CD4-positive, CD25-positive, alpha-beta regulatory T cell (primary cell): ENCODE measurements at regions not wholly inside any gene's neighbourhood (a gene's known extent, or its start where the extent isn't known, plus 50 kb on each side); places are given as distances from the start of the nearest gene placed in this dataset.

Source experiments
- ATAC-seq, 2 donors: fragments of 150-1000 bp; cut with Tn5 transposase; one replicate each; pipeline ENCODE4 v1.10.0; 2021; ENCODE audit warnings: low read depth in 2 of 2, moderate number of reproducible peaks in 2 of 2, moderate library complexity in 1 of 2
- DNase-seq, 3 donors: peaks; one replicate each; pipeline versions ENCODE4 v3.0.0 to v3.0.0-alpha.2; 2012 to 2022; ENCODE audit warnings: mixed read lengths in 1 of 3
- H3K27ac ChIP-seq: one replicate; pipeline ENCODE4 v1.7.0; 2013; ENCODE audit warnings: mild to moderate bottlenecking, low read length; ENCODE audit not compliant: insufficient read depth, poor library complexity, severe bottlenecking
- H3K27me3 ChIP-seq: one replicate; pipeline ENCODE4 v1.7.0; 2013; ENCODE audit warnings: low read length; ENCODE audit not compliant: control insufficient read depth, insufficient read depth
- H3K36me3 ChIP-seq: one replicate; pipeline ENCODE4 v1.7.0; 2013; ENCODE audit warnings: mild to moderate bottlenecking, low read length, moderate library complexity; ENCODE audit not compliant: control insufficient read depth, insufficient read depth
- H3K4me1 ChIP-seq: 2 replicates; pipeline ENCODE4 v1.7.0; 2013; ENCODE audit warnings: mild to moderate bottlenecking, low read length; ENCODE audit not compliant: insufficient read depth, control insufficient read depth, poor library complexity, severe bottlenecking
- H3K4me3 ChIP-seq: one replicate; pipeline ENCODE4 v1.7.0; 2013; ENCODE audit warnings: low read depth, mild to moderate bottlenecking, low read length, moderate library complexity
- H3K9me3 ChIP-seq, 2 experiments: 1 replicate in 1 of 2; 2 replicates in 1 of 2; pipeline ENCODE4 v1.7.0; 2013; ENCODE audit warnings: low read length in 2 of 2, mild to moderate bottlenecking in 1 of 2, moderate library complexity in 1 of 2; ENCODE audit not compliant: control insufficient read depth in 2 of 2
- H3K27ac Mint-ChIP-seq, 3 donors: one replicate each; pipeline ENCODE4 v1.8.0; 2020 to 2022; ENCODE audit warnings: mild to moderate bottlenecking in 3 of 3, mixed read lengths in 3 of 3, moderate library complexity in 2 of 3
- H3K27me3 Mint-ChIP-seq: one replicate; pipeline ENCODE4 v1.8.0; 2022; ENCODE audit warnings: mild to moderate bottlenecking, mixed read lengths
- H3K36me3 Mint-ChIP-seq: one replicate; pipeline ENCODE4 v1.8.0; 2020; ENCODE audit warnings: mixed read lengths
- H3K4me1 Mint-ChIP-seq, 4 donors: one replicate each; pipeline ENCODE4 v1.8.0; 2020 to 2022; ENCODE audit warnings: mixed read lengths in 4 of 4, mild to moderate bottlenecking in 1 of 4
- H3K4me3 Mint-ChIP-seq, 4 donors: one replicate each; pipeline ENCODE4 v1.8.0; 2020 to 2022; ENCODE audit warnings: mild to moderate bottlenecking in 4 of 4, mixed read lengths in 4 of 4, moderate library complexity in 3 of 4
- H3K9me3 Mint-ChIP-seq, 7 donors: one replicate each; pipeline ENCODE4 v1.8.0; 2020 to 2022; ENCODE audit warnings: mixed read lengths in 7 of 7, mild to moderate bottlenecking in 3 of 7, moderate library complexity in 2 of 7

DNA sequence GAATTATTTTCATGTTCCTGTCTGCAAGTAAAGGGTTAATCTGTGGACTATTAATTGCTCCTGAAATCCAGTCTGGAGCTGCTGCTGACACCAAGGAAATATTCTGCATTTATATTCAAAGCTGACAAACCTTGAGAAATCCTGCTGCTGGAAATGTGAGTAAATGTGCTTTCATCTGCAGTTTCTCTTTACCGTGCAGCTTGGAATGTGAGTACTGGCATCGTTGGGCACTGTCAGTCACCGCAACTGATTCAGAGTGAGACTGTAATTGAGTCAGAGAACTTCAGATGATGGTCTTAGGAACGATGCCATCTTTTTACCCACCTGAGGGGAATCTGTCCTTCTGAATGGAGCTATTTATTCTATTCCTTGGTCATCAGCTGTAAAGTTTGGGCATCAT lies 420.6 kb downstream of the SIPA1L2 start:
- H3K4me1 Mint-ChIP-seq, result no peaks in the 10 kb centered on the region
- no peak overlapping the region for H3K4me3 Mint-ChIP-seq
- no peaks in the 10 kb centered on the region for H3K27me3 Mint-ChIP-seq
- Histone ChIP-seq H3K4me3 (no peak overlapping the region), H3K27me3 (no peaks in the 10 kb centered on the region), H3K36me3 (no peaks in the 10 kb centered on the region), H3K27ac (no peak overlapping the region), H3K4me1 (no peaks in the 10 kb centered on the region), H3K9me3 (no peaks in the 10 kb centered on the region)
- H3K27ac Mint-ChIP-seq, result no peak overlapping the region
- DNase-seq, result no peak
- no peak for ATAC-seq
- H3K36me3 Mint-ChIP-seq, result no peaks in the 10 kb centered on the region
- H3K9me3 Mint-ChIP-seq, result peaks cover 0 to 2% (median 0%) of the 10 kb centered on the region in 7 donors

- H3K27ac Mint-ChIP-seq, result no peak overlapping the region
- H3K9me3 Mint-ChIP-seq, result peaks cover 0 to 9% (median 2%) of the 10 kb centered on the region in 7 donors
- H3K4me1 Mint-ChIP-seq, result no peaks in the 10 kb centered on the region
- no peaks in the 10 kb centered on the region for H3K36me3 Mint-ChIP-seq
- no peaks in the 10 kb centered on the region for H3K36me3 ChIP-seq
- H3K27me3 ChIP-seq, result no peaks in the 10 kb centered on the region
- DNase-seq, result no peak
- H3K27ac ChIP-seq, result no peak overlapping the region
- H3K4me3 Mint-ChIP-seq, result no peak overlapping the region
- H3K4me1 ChIP-seq, result no peaks in the 10 kb centered on the region
- no peaks in the 10 kb centered on the region for H3K9me3 ChIP-seq
- no peak for ATAC-seq
- no peaks in the 10 kb centered on the region for H3K27me3 Mint-ChIP-seq
- no peak overlapping the region for H3K4me3 ChIP-seq
Measured at GRCh38 chr1:232207073-232207866, 422.7 kb downstream of the SIPA1L2 start.

DNA sequence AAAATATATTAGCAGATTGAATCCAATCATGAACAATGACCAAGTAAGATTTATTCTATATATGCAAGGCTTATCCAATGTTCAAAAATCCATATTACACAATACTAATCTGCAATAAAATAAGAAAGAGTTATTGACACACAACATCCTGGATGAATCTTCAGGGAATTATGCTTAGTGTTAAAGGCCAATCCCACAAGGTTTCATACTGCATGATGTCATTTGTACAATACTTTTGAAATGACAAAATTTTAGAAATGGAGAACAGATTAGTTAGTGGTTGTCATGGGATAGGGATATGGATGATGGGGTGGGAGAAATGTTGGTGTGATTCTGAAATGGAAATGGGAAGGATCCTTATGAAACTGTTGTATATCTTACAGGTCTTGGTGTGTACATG lies 425.7 kb downstream of the SIPA1L2 start:
- Mint-ChIP-seq H3K4me1 (no peaks in the 10 kb centered on the region), H3K27ac (no peak overlapping the region), H3K27me3 (peaks cover 6% of the 10 kb centered on the region), H3K9me3 (peaks cover 0 to 23% (median 1%) of the 10 kb centered on the region in 7 donors), H3K4me3 (no peak overlapping the region), H3K36me3 (no peaks in the 10 kb centered on the region)
- H3K36me3 ChIP-seq, result no peaks in the 10 kb centered on the region
- H3K4me1 ChIP-seq, result no peaks in the 10 kb centered on the region
- ATAC-seq (no peak), DNase-seq (no peak)
- H3K9me3 ChIP-seq, result no peaks in the 10 kb centered on the region
- no peak overlapping the region for H3K4me3 ChIP-seq
- H3K27me3 ChIP-seq, result no peaks in the 10 kb centered on the region
- H3K27ac ChIP-seq, result no peak overlapping the region

DNA sequence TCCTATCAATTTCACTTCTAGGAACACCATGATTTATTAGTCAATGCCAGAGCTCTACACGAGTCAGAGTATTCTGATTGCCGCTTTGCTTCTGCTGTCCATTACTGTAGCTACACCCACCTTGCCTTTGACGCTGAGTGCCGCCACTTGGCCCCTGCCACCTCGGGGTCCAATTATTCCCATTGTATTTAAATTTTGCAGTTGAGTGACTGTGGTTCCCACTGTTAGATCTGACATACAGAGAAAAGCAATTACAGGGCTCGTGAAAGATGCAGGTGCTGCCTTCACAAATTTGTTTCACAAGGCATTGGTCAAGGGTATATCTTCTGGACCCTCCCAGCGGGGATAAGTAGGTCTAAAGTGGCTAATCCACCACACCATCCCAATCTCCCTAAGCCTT lies 428.9 kb downstream of the SIPA1L2 start:
- H3K4me3 ChIP-seq, result no peak overlapping the region

DNA sequence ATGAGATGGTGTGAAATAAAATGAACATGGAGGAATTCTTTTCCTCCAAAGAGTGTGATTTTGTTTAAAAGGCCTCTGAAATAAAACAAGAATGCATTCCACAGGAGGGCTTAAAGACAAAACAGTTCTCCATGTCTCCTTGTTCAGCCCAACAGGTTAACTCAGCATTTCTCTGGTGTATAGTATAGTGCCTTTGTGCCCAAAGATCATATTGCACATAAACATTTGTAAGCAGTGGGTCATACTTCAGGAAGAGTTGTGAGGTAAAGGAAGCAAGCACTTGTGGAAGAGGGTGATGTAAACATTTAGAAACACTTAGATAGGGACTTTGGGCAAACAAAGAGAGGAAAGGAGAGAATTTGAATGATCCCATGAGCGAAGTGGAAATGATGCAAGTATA lies 433.9 kb downstream of the SIPA1L2 start:
- Mint-ChIP-seq H3K27me3 (peaks cover 6% of the 10 kb centered on the region), H3K4me3 (no peak overlapping the region), H3K4me1 (no peaks in the 10 kb centered on the region), H3K9me3 (peaks cover 0 to 5% (median 1%) of the 10 kb centered on the region in 7 donors), H3K27ac (no peak overlapping the region), H3K36me3 (no peaks in the 10 kb centered on the region)
- H3K4me1 ChIP-seq, result no peaks in the 10 kb centered on the region
- H3K4me3 ChIP-seq, result no peak overlapping the region
- no peaks in the 10 kb centered on the region for H3K27me3 ChIP-seq
- ATAC-seq, result no peak
- H3K9me3 ChIP-seq, result no peaks in the 10 kb centered on the region
- no peak for DNase-seq
- H3K36me3 ChIP-seq, result no peaks in the 10 kb centered on the region
- no peak overlapping the region for H3K27ac ChIP-seq

More for the DNA sequence above, 428.9 kb downstream of the SIPA1L2 start:
- no peak overlapping the region for H3K27ac ChIP-seq
- Mint-ChIP-seq H3K9me3 (peaks cover 0 to 23% (median 2%) of the 10 kb centered on the region in 7 donors), H3K27ac (no peak overlapping the region), H3K27me3 (peaks cover 6% of the 10 kb centered on the region), H3K4me1 (no peaks in the 10 kb centered on the region), H3K4me3 (no peak overlapping the region), H3K36me3 (no peaks in the 10 kb centered on the region)
- DNase-seq, result no peak
- no peak for ATAC-seq
- H3K27me3 ChIP-seq, result no peaks in the 10 kb centered on the region
- H3K4me1 ChIP-seq, result no peaks in the 10 kb centered on the region
- H3K36me3 ChIP-seq, result no peaks in the 10 kb centered on the region
- no peaks in the 10 kb centered on the region for H3K9me3 ChIP-seq

- Histone ChIP-seq H3K4me1 (no peaks in the 10 kb centered on the region), H3K4me3 (no peak overlapping the region), H3K27me3 (peaks cover 3% of the 10 kb centered on the region), H3K9me3 (no peaks in the 10 kb centered on the region), H3K36me3 (no peaks in the 10 kb centered on the region), H3K27ac (no peak overlapping the region)
- Mint-ChIP-seq H3K36me3 (no peaks in the 10 kb centered on the region), H3K9me3 (peaks cover 0 to 5% (median 0%) of the 10 kb centered on the region in 7 donors), H3K27ac (no peak overlapping the region), H3K4me1 (no peaks in the 10 kb centered on the region), H3K4me3 (no peak overlapping the region), H3K27me3 (peaks cover 5% of the 10 kb centered on the region)
- DNase-seq (no peak), ATAC-seq (no peak)
Measured at GRCh38 chr1:232194424-232194823, 435.5 kb downstream of the SIPA1L2 start.

GRCh38 chr1:232193451-232193783 lies 436.5 kb downstream of the SIPA1L2 start:
- H3K27ac Mint-ChIP-seq, result peak overlapping the region in 1 of 3 donors; percentile 35
- H3K4me1 Mint-ChIP-seq, result no peaks in the 10 kb centered on the region
- DNase-seq (no peak), ATAC-seq (no peak)
- H3K27me3 Mint-ChIP-seq, result peaks cover 5% of the 10 kb centered on the region
- no peaks in the 10 kb centered on the region for H3K4me1 ChIP-seq
- H3K9me3 Mint-ChIP-seq, result peaks cover 0 to 3% (median 0%) of the 10 kb centered on the region in 7 donors
- no peak overlapping the region for H3K4me3 ChIP-seq
- no peaks in the 10 kb centered on the region for H3K36me3 Mint-ChIP-seq
- no peaks in the 10 kb centered on the region for H3K36me3 ChIP-seq
- no peaks in the 10 kb centered on the region for H3K9me3 ChIP-seq
- peaks cover 4% of the 10 kb centered on the region for H3K27me3 ChIP-seq
- H3K4me3 Mint-ChIP-seq, result no peak overlapping the region
- no peak overlapping the region for H3K27ac ChIP-seq

GRCh38 chr1:232192781-232193450 lies 437.0 kb downstream of the SIPA1L2 start:
- H3K27ac ChIP-seq, result no peak overlapping the region
- DNase-seq (no peak), ATAC-seq (no peak)
- no peaks in the 10 kb centered on the region for H3K36me3 ChIP-seq
- Mint-ChIP-seq H3K27me3 (peaks cover 5% of the 10 kb centered on the region), H3K36me3 (no peaks in the 10 kb centered on the region), H3K9me3 (peaks cover 0 to 3% (median 0%) of the 10 kb centered on the region in 7 donors), H3K27ac (peak overlapping the region in 1 of 3 donors; percentile 35), H3K4me1 (no peaks in the 10 kb centered on the region), H3K4me3 (no peak overlapping the region)
- no peak overlapping the region for H3K4me3 ChIP-seq
- no peaks in the 10 kb centered on the region for H3K9me3 ChIP-seq
- peaks cover 4% of the 10 kb centered on the region for H3K27me3 ChIP-seq
- no peaks in the 10 kb centered on the region for H3K4me1 ChIP-seq
